IMR-90 (cell line): ENCODE measurements at regions not wholly inside any gene's neighbourhood (a gene's known extent, or its start where the extent isn't known, plus 50 kb on each side); places are given as distances from the start of the nearest gene placed in this dataset.

Source experiments
- ATAC-seq: fragments of 200-7000 bp; cut with Tn5 transposase; 2 replicates; pipeline ENCODE4 v1.9.1; 2020; ENCODE audit warnings: low read depth, mild to moderate bottlenecking, moderate library complexity
- BruUV-seq: library from RNA; stranded (reverse); fragments of 400-500 nt; replicated peaks from 2 replicates; lab custom pipeline; 2021; lab: Mats Ljungman, UMichigan
- CTCF ChIA-PET: fragments of 300-600 bp; formaldehyde crosslinking; extraction: SDS; loops from one replicate; lab custom pipeline; 2021; ENCODE audit warnings: antibody characterized with exemption; lab: Yijun Ruan, JAX
- POLR2A ChIA-PET: fragments of 300-600 bp; sonication (Branson Sonifier 250); formaldehyde crosslinking; loops from one replicate; lab custom pipeline; 2022; ENCODE audit warnings: antibody characterized with exemption; ENCODE audit not compliant: unreplicated experiment; lab: Charles Lee
- DNase-seq: peaks from one replicate; pipeline ENCODE4 v3.0.0; 2013
- H2AFZ ChIP-seq: replicated peaks from 2 replicates; pipeline ENCODE3; 2013; ENCODE audit warnings: low read length, mild to moderate bottlenecking; ENCODE audit not compliant: poor library complexity
- H2AK5ac ChIP-seq: 2 replicates; pipeline ENCODE4 v1.6.1; 2013; ENCODE audit warnings: low read depth, low read length, inconsistent platforms
- H2AK9ac ChIP-seq: replicated peaks from 2 replicates; pipeline ENCODE3; 2013; ENCODE audit warnings: mild to moderate bottlenecking, low read depth, low read length, moderate library complexity; ENCODE audit not compliant: poor library complexity
- H2BK120ac ChIP-seq: 2 replicates; pipeline ENCODE4 v1.6.1; 2013; ENCODE audit warnings: low read depth, low read length, inconsistent platforms
- H2BK15ac ChIP-seq: 3 replicates; pipeline ENCODE4 v1.6.1; 2013; ENCODE audit warnings: low read depth, low read length, inconsistent platforms
- H2BK20ac ChIP-seq: 2 replicates; pipeline ENCODE4 v1.6.1; 2013; ENCODE audit warnings: low read depth, mild to moderate bottlenecking, inconsistent platforms, low read length, moderate library complexity
- H2BK5ac ChIP-seq: 2 replicates; pipeline ENCODE4 v1.6.1; 2013; ENCODE audit warnings: mild to moderate bottlenecking, low read depth, low read length, inconsistent platforms; ENCODE audit not compliant: poor library complexity, severe bottlenecking
- H3K14ac ChIP-seq: replicated peaks from 2 replicates; pipeline ENCODE4 v1.6.1; 2013; ENCODE audit warnings: low read depth, low read length, inconsistent platforms
- H3K18ac ChIP-seq: 2 replicates; pipeline ENCODE4 v1.6.1; 2013; ENCODE audit warnings: low read depth, low read length, control low read depth
- H3K23ac ChIP-seq: 2 replicates; pipeline ENCODE4 v1.6.1; 2013; ENCODE audit warnings: low read depth, low read length, inconsistent platforms
- H3K27ac ChIP-seq: 2 replicates; pipeline ENCODE4 v1.5.1; 2013; ENCODE audit warnings: mild to moderate bottlenecking, control low read depth, low read length; ENCODE audit not compliant: insufficient read depth
- H3K27me3 ChIP-seq: 2 replicates; pipeline ENCODE4 v1.6.1; 2013; ENCODE audit warnings: low read length; ENCODE audit not compliant: control insufficient read depth, insufficient read depth
- H3K36me3 ChIP-seq: 2 replicates; pipeline ENCODE4 v1.6.1; 2013; ENCODE audit warnings: low read length, mixed read lengths; ENCODE audit not compliant: control insufficient read depth, insufficient read depth
- H3K4ac ChIP-seq: 2 replicates; pipeline ENCODE4 v1.6.1; 2013; ENCODE audit warnings: low read depth, low read length, inconsistent platforms
- H3K4me1 ChIP-seq: 2 replicates; pipeline ENCODE4 v1.6.1; 2013; ENCODE audit warnings: low read length, mixed read lengths; ENCODE audit not compliant: control insufficient read depth, insufficient read depth
- H3K4me2 ChIP-seq: 2 replicates; pipeline ENCODE4 v1.6.1; 2013; ENCODE audit warnings: low read depth, mild to moderate bottlenecking, control low read depth, low read length, moderate library complexity
- H3K4me3 ChIP-seq: 2 replicates; pipeline ENCODE4 v1.5.1; 2013; ENCODE audit warnings: low read depth, mild to moderate bottlenecking, control low read depth, low read length, moderate library complexity; ENCODE audit not compliant: insufficient read depth
- H3K56ac ChIP-seq: 2 replicates; pipeline ENCODE4 v1.6.1; 2013; ENCODE audit warnings: low read length, inconsistent platforms; ENCODE audit not compliant: insufficient read depth; ENCODE audit errors: extremely low read depth
- H3K79me1 ChIP-seq, 2 experiments: 2 replicates each; pipeline ENCODE4 v1.6.1; 2013; ENCODE audit warnings: low read length in 2 of 2, inconsistent platforms in 1 of 2, low read depth in 1 of 2
- H3K9ac ChIP-seq: 2 replicates; pipeline ENCODE4 v1.6.1; 2013; ENCODE audit warnings: low read depth, low read length, control low read depth
- H3K9me1 ChIP-seq: 2 replicates; pipeline ENCODE4 v1.6.1; 2013; ENCODE audit warnings: low read length, inconsistent platforms; ENCODE audit not compliant: insufficient read depth
- H3K9me3 ChIP-seq: 2 replicates; pipeline ENCODE4 v1.6.1; 2013; ENCODE audit warnings: low read length; ENCODE audit not compliant: control insufficient read depth, insufficient read depth
- H4K20me1 ChIP-seq: 2 replicates; pipeline ENCODE4 v1.6.1; 2013; ENCODE audit warnings: low read length, inconsistent platforms; ENCODE audit not compliant: insufficient read depth
- H4K5ac ChIP-seq: 2 replicates; pipeline ENCODE4 v1.6.1; 2013; ENCODE audit warnings: mild to moderate bottlenecking, low read depth, low read length, control low read depth
- H4K8ac ChIP-seq, 2 experiments: 2 replicates each; pipeline ENCODE4 v1.6.1; 2013; ENCODE audit warnings: low read depth in 2 of 2, low read length in 2 of 2, control low read depth in 1 of 2, inconsistent platforms in 1 of 2
- H4K91ac ChIP-seq: 2 replicates; pipeline ENCODE4 v1.6.1; 2013; ENCODE audit warnings: low read depth, low read length, inconsistent platforms; ENCODE audit not compliant: insufficient read depth
- BHLHE40 ChIP-seq: fragments of 150-350 bp; IDR thresholded peaks from 2 replicates; pipeline ENCODE4 v1.6.1; 2016; ENCODE audit warnings: mild to moderate bottlenecking, low read depth, low read length
- CEBPB ChIP-seq: IDR thresholded peaks from 2 replicates; pipeline ENCODE4 v1.6.1; 2012; ENCODE audit warnings: low read depth, low read length, improper control_type of control experiment
- CHD1 ChIP-seq: IDR thresholded peaks from 2 replicates; pipeline ENCODE4 v1.6.1; 2012; ENCODE audit warnings: low read depth, low read length, improper control_type of control experiment
- FOS ChIP-seq: fragments of 150-350 bp; IDR thresholded peaks from 2 replicates; pipeline ENCODE4 v1.6.1; 2016; ENCODE audit warnings: low read depth, low read length
- MAFK ChIP-seq: IDR thresholded peaks from 2 replicates; pipeline ENCODE4 v1.6.1; 2012; ENCODE audit warnings: low read depth, low read length, improper control_type of control experiment
- MXI1 ChIP-seq: IDR thresholded peaks from 2 replicates; pipeline ENCODE4 v1.6.1; 2012; ENCODE audit warnings: low read depth, mild to moderate bottlenecking, low read length, moderate library complexity, borderline replicate concordance
- POLR2A ChIP-seq: IDR thresholded peaks from 2 replicates; pipeline ENCODE4 v1.6.1; 2012; ENCODE audit warnings: mild to moderate bottlenecking, low read depth, low read length
- RCOR1 ChIP-seq: IDR thresholded peaks from 2 replicates; pipeline ENCODE4 v1.6.1; 2012; ENCODE audit warnings: mild to moderate bottlenecking, low read length, improper control_type of control experiment; ENCODE audit not compliant: insufficient replicate concordance
- SMC3 ChIP-seq: fragments of 150-350 bp; IDR thresholded peaks from 2 replicates; pipeline ENCODE4 v1.6.1; 2016; ENCODE audit warnings: low read depth, mild to moderate bottlenecking, antibody characterized with exemption, low read length, moderate library complexity
- WGBS, 2 experiments: methylation state at CpG; one replicate each; pipeline versions ENCODE4 v1.1.5 to v1.1.7; 2013; ENCODE audit warnings: missing lambda C conversion rate in 2 of 2; ENCODE audit not compliant: insufficient read length in 1 of 2; ENCODE audit errors: extremely low coverage in 2 of 2; 5-methylcytosine and 5-hydroxymethylcytosine counted together
- dilution Hi-C: fragments of 300-500 bp; cut with HindIII; formaldehyde crosslinking; loops from one replicate; pipeline ENCODE4 v1.14.3; 2018; ENCODE audit warnings: low sequenced_read_pairs; ENCODE audit not compliant: unreplicated experiment
- in situ Hi-C: fragments of 300-500 bp; cut with MboI; formaldehyde crosslinking; loops from 3 replicates; pipeline ENCODE4 v1.14.3; 2019; ENCODE audit warnings: low sequenced_read_pairs, inconsistent platforms, mixed read lengths
- intact Hi-C: fragments of 100-400 bp; cut with micrococcal nuclease; formaldehyde crosslinking; loops from 2 replicates; pipeline ENCODE4 v1.10.0; 2022
- TF ChIP-seq, protein P1 (sequence below): fragments of 150-350 bp; IDR thresholded peaks from 2 replicates; pipeline ENCODE4 v1.6.1; 2016; ENCODE audit warnings: low read depth, mild to moderate bottlenecking, low read length, moderate library complexity, borderline replicate concordance
- TF ChIP-seq, protein P2 (sequence below): conservative IDR thresholded peaks from 2 replicates; pipeline ENCODE4 v1.5.1; 2012; ENCODE audit warnings: mild to moderate bottlenecking, low read depth, low read length, improper control_type of control experiment
- TF ChIP-seq, protein P3 (sequence below): fragments of 150-350 bp; IDR thresholded peaks from 2 replicates; pipeline ENCODE4 v1.6.1; 2017; ENCODE audit warnings: mild to moderate bottlenecking, antibody characterized with exemption, low read length, low read depth

- no CpG with 5 or more reads among the region's 4 CpGs for WGBS, 2 experiments
- in situ Hi-C loops, result no loop called here
Measured at GRCh38 chr7:12961910-12962480, 274.6 kb downstream of the ARL4A start.

More at GRCh38 chr7:12961910-12962480, 274.6 kb downstream of the ARL4A start:
- ChIA-PET POLR2A (no interaction called here), CTCF (interaction anchor here (1.4 kb wide), 1 partner anchor 10 kb away, joined by 4 read pairs; no protein-coding TSS in a partner anchor)
- H3K9me3 ChIP-seq, result no peaks in the 10 kb centered on the region
- H3K27me3 ChIP-seq, result no peaks in the 10 kb centered on the region
- no peak overlapping the region for H3K4me3 ChIP-seq
- no peak overlapping the region for H3K4ac ChIP-seq
- H2BK20ac ChIP-seq, result no peak overlapping the region
- no peak overlapping the region for H3K27ac ChIP-seq
- H4K5ac ChIP-seq, result no peak overlapping the region
- H3K56ac ChIP-seq, result no peak overlapping the region
- H2AK9ac ChIP-seq, result no peak overlapping the region
- H3K79me1 ChIP-seq, result no peaks in the 10 kb centered on the region
- no peaks in the 10 kb centered on the region for H3K9me1 ChIP-seq
- no peak overlapping the region for H3K9ac ChIP-seq
- no peak overlapping the region for H3K18ac ChIP-seq
- no peak overlapping the region for H3K23ac ChIP-seq
- TF ChIP-seq POLR2A, result no peak
- no peak for TF ChIP-seq MXI1
- no peak for TF ChIP-seq MAFK
- no peak for TF ChIP-seq BHLHE40
- TF ChIP-seq SMC3, result no peak
- no peak for TF ChIP-seq CHD1
- TF ChIP-seq, protein P1, sequence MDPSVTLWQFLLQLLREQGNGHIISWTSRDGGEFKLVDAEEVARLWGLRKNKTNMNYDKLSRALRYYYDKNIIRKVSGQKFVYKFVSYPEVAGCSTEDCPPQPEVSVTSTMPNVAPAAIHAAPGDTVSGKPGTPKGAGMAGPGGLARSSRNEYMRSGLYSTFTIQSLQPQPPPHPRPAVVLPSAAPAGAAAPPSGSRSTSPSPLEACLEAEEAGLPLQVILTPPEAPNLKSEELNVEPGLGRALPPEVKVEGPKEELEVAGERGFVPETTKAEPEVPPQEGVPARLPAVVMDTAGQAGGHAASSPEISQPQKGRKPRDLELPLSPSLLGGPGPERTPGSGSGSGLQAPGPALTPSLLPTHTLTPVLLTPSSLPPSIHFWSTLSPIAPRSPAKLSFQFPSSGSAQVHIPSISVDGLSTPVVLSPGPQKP, result no peak
- TF ChIP-seq, protein P2, sequence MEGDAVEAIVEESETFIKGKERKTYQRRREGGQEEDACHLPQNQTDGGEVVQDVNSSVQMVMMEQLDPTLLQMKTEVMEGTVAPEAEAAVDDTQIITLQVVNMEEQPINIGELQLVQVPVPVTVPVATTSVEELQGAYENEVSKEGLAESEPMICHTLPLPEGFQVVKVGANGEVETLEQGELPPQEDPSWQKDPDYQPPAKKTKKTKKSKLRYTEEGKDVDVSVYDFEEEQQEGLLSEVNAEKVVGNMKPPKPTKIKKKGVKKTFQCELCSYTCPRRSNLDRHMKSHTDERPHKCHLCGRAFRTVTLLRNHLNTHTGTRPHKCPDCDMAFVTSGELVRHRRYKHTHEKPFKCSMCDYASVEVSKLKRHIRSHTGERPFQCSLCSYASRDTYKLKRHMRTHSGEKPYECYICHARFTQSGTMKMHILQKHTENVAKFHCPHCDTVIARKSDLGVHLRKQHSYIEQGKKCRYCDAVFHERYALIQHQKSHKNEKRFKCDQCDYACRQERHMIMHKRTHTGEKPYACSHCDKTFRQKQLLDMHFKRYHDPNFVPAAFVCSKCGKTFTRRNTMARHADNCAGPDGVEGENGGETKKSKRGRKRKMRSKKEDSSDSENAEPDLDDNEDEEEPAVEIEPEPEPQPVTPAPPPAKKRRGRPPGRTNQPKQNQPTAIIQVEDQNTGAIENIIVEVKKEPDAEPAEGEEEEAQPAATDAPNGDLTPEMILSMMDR, result no peak
- no peak for TF ChIP-seq CEBPB
- TF ChIP-seq RCOR1, result no peak
- TF ChIP-seq, protein P3, sequence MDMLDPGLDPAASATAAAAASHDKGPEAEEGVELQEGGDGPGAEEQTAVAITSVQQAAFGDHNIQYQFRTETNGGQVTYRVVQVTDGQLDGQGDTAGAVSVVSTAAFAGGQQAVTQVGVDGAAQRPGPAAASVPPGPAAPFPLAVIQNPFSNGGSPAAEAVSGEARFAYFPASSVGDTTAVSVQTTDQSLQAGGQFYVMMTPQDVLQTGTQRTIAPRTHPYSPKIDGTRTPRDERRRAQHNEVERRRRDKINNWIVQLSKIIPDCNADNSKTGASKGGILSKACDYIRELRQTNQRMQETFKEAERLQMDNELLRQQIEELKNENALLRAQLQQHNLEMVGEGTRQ, result no peak
- TF ChIP-seq FOS, result no peak
- DNase-seq (no peak), ATAC-seq (no peak)
- H4K91ac ChIP-seq, result no peak overlapping the region
- H2BK5ac ChIP-seq, result no peak overlapping the region
- no peak overlapping the region for H2BK15ac ChIP-seq
- no peaks in the 10 kb centered on the region for H4K20me1 ChIP-seq
- no TSS peak for BruUV-seq
- no peak overlapping the region for H3K14ac ChIP-seq
- no peak overlapping the region for H2AK5ac ChIP-seq
- no peak overlapping the region for H3K4me2 ChIP-seq
- intact Hi-C loops (no loop called here), dilution Hi-C loops (no loop called here)
- no peaks in the 10 kb centered on the region for H3K4me1 ChIP-seq
- H2AFZ ChIP-seq, result no peak overlapping the region
- H3K36me3 ChIP-seq, result no peaks in the 10 kb centered on the region
- H2BK120ac ChIP-seq, result no peak overlapping the region
- no peak overlapping the region for H4K8ac ChIP-seq
